HUES6 (cell line): ENCODE measurements at regions not wholly inside any gene's neighbourhood (a gene's known extent, or its start where the extent isn't known, plus 50 kb on each side); places are given as distances from the start of the nearest gene placed in this dataset.

Experiments
- H3K27ac ChIP-seq: 2 replicates; pipeline ENCODE4 v1.7.0; 2013; ENCODE audit warnings: low read depth, mild to moderate bottlenecking, low read length, inconsistent platforms
- H3K27me3 ChIP-seq: 2 replicates; pipeline ENCODE4 v1.6.1; 2013; ENCODE audit warnings: low read length; ENCODE audit not compliant: control insufficient read depth, insufficient read depth
- H3K36me3 ChIP-seq: 2 replicates; pipeline ENCODE4 v1.6.1; 2013; ENCODE audit warnings: low read length; ENCODE audit not compliant: control insufficient read depth, insufficient read depth
- H3K4me1 ChIP-seq: 2 replicates; pipeline ENCODE4 v1.6.1; 2013; ENCODE audit warnings: low read length; ENCODE audit not compliant: control insufficient read depth, insufficient read depth
- H3K4me3 ChIP-seq: 2 replicates; pipeline ENCODE4 v1.5.1; 2013; ENCODE audit warnings: low read depth, low read length
- H3K9ac ChIP-seq: one replicate; pipeline ENCODE4 v1.6.1; 2013; ENCODE audit warnings: mild to moderate bottlenecking, low read length
- H3K9me3 ChIP-seq: 2 replicates; pipeline ENCODE4 v1.6.1; 2013; ENCODE audit warnings: low read depth, low read length; ENCODE audit not compliant: control insufficient read depth, insufficient read depth

DNA sequence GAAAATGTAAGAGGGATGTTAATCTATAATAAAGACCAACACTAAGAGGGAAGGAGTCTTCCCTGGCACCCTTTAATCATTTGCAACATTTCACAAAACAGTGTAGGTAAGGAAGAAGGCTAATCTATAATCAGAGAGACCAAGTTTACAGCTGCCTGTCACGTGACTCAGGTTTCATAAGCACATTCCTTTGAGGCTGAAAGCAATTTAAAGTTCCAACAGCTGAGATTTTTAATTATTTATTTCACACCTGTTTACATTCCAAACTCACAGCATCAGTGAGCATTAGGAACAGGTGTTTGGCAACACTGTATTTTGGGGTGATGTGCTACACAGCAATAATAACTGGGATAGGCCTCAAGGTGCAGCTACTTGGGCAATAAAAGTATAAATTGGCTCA lies 75.7 kb upstream of the PGBD5 start:
- no peaks in the 10 kb centered on the region for H3K27me3 ChIP-seq
- no peak overlapping the region for H3K27ac ChIP-seq
- H3K4me3 ChIP-seq: no peak overlapping the region
- no peaks in the 10 kb centered on the region for H3K4me1 ChIP-seq
- H3K9me3 ChIP-seq: peaks cover 10% of the 10 kb centered on the region; the same call in 1 of the 2 replicates
- H3K9ac ChIP-seq: no peak overlapping the region
- H3K36me3 ChIP-seq: no peaks in the 10 kb centered on the region

DNA sequence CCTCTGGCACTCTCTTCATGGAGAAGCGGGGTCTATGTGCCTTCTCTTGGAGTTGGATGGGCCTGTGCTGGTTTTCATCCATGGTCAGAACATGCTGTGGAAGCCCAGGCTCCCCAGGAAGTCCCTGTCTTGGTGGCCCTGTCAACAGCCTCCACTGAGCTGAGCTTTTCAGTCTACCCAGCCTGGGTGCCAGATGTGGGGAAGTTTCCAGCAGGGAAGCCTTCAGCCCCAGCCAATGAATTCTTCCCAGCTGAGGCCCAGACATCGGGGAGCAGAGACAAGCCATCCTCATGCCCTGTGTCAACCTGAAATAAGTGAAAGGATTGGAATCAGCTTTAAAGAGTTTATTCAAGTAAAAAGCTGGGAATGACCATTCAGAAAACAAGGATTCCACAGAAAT lies 75.1 kb upstream of the PGBD5 start:
- Histone ChIP-seq H3K9me3 (peaks cover 10% of the 10 kb centered on the region; the same call in 1 of the 2 replicates), H3K36me3 (no peaks in the 10 kb centered on the region), H3K4me1 (no peaks in the 10 kb centered on the region), H3K27ac (no peak overlapping the region), H3K9ac (no peak overlapping the region), H3K27me3 (no peaks in the 10 kb centered on the region), H3K4me3 (no peak overlapping the region)

DNA sequence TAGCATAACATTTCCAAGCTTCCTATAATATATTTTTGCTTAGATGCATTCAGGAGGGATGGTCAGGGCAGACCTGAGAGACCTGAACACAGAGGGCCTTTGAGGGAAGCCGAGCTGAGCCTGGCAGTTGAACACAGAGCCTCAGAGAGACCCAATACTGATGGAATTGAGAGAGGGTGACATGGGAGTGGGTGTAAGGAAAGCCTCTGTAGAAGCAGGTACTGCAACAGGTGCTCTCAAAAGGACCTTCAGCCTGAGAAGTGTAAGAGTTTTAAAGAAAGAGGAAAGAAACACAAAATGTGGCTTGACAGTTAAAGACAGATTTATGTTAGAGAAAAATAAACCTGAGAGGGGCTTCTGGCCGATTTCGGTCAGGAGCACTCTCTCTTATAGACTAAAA lies 73.9 kb upstream of the PGBD5 start:
- no peak overlapping the region for H3K27ac ChIP-seq
- H3K4me3 ChIP-seq: no peak overlapping the region
- H3K36me3 ChIP-seq: no peaks in the 10 kb centered on the region
- peaks cover 10% of the 10 kb centered on the region; the same call in 1 of the 2 replicates for H3K9me3 ChIP-seq
- H3K4me1 ChIP-seq: no peaks in the 10 kb centered on the region
- H3K27me3 ChIP-seq: peaks cover 5% of the 10 kb centered on the region
- H3K9ac ChIP-seq: no peak overlapping the region

DNA sequence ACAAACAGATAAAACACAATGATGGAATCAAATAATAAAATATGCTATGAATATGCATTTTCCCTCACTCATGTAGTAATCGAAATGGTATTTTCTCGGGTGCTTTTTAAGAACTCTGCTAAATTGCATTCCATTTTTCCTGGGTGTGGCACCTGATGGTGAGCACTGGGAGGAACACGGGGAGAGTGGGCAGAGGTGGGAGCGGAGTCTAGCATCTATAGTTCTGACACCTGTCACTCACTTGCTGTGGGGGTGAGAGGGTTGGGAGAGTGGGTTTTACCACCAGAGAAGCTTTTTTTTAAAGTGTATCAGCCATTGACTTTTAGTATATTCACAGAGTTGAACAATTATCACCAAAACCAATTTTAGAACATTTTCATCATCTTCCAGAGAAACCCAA lies 73.4 kb upstream of the PGBD5 start:
- no peak overlapping the region for H3K9ac ChIP-seq
- peaks cover 10% of the 10 kb centered on the region; the same call in 1 of the 2 replicates for H3K9me3 ChIP-seq
- H3K27ac ChIP-seq: no peak overlapping the region
- H3K27me3 ChIP-seq: peaks cover 10% of the 10 kb centered on the region
- no peak overlapping the region for H3K4me3 ChIP-seq
- no peaks in the 10 kb centered on the region for H3K36me3 ChIP-seq
- no peaks in the 10 kb centered on the region for H3K4me1 ChIP-seq

DNA sequence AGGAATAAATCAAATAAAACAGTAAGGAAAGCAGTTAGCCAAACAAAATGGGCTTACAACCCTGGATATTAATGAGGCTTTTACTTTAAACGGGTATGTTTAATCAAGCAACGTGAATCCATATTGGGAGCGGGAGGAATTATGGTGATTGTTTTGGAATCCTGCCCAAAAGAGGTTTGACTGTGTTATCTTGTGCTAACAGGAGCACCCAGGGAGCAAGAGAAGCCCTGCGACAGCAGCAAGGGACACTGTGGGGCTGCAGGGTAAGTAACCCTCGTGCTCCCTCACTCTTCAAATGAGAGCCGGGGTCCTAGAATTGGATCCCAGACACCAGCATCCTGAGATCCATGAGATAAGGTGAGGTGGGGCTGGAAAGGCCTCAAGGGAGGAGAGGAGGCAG lies 72.6 kb upstream of the PGBD5 start:
- Histone ChIP-seq H3K36me3 (no peaks in the 10 kb centered on the region), H3K27ac (no peak overlapping the region), H3K9ac (no peak overlapping the region), H3K4me3 (no peak overlapping the region), H3K4me1 (no peaks in the 10 kb centered on the region), H3K9me3 (peaks cover 10% of the 10 kb centered on the region; the same call in 1 of the 2 replicates), H3K27me3 (peaks cover 10% of the 10 kb centered on the region)

DNA sequence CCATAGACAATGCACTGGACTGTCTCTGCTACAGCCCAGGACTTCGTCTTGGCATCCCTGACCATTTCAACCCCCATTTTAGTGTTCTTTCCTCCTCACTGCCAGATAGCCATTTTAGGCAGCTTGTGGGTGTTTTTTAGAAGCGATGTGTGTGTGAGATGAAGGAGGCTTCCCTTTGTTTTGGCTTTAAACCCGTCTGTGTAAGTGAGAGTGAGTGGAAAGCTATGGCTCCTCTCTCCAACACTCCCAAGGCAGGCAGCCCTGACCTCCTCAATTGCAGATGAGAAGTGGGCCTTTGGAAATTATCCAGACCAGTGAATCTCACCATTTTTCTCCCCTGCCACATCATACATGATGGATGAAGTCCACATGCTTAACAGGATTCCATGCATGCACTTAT lies 70.3 kb upstream of the PGBD5 start:
- peaks cover 10% of the 10 kb centered on the region; the same call in 1 of the 2 replicates for H3K9me3 ChIP-seq
- H3K27me3 ChIP-seq: peaks cover 10% of the 10 kb centered on the region
- no peaks in the 10 kb centered on the region for H3K36me3 ChIP-seq
- no peak overlapping the region for H3K9ac ChIP-seq
- H3K4me1 ChIP-seq: no peaks in the 10 kb centered on the region
- no peak overlapping the region for H3K27ac ChIP-seq
- no peak overlapping the region for H3K4me3 ChIP-seq

DNA sequence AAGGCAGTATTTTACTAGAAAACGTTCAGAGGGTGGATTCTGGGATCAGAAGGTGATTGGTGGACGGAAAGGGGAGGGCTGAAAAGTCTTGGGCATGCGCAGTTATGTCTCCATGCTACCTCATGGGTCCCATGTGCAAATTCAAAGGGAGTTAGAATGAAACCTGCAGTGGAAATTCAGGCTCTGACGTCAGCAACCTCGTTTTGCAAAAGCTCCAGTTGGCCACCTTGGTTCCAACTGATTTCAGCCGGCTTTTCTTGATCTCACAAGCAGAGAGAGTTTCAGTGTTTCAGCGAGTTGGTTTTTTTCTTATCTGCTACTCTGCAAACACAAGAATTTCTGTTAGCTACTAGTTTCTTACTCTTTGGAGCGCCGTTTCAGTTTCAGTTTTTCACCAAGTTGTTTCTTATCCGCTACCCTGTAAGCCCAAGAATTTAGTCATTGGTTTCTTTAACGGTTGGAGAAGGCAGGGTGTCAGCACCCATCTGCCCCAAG lies 69.8 kb upstream of the PGBD5 start:
- H3K27me3 ChIP-seq: peaks cover 10% of the 10 kb centered on the region
- H3K4me3 ChIP-seq: no peak overlapping the region
- no peak overlapping the region for H3K27ac ChIP-seq
- no peak overlapping the region for H3K9ac ChIP-seq
- H3K36me3 ChIP-seq: no peaks in the 10 kb centered on the region
- H3K9me3 ChIP-seq: peaks cover 10% of the 10 kb centered on the region; the same call in 1 of the 2 replicates
- no peaks in the 10 kb centered on the region for H3K4me1 ChIP-seq

DNA sequence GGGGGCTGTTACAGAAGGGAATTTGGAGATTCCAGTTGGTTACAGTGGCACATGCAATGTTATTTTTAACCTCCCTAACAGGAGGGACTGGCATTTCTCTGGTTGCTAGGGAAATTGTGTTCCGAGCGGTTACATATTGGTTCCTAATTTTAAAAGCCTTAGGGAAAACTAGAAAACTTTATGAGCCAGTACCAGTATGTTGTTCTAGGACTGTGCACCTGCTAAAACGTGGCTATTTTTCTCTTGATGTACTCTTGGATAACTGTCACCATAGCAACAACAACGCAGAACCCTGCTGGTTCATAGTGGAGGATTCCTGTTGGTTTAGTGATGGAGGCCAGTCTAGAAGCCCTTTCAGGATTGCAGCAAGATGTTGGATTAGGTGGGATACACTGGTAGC lies 68.9 kb upstream of the PGBD5 start:
- Histone ChIP-seq H3K27me3 (peaks cover 10% of the 10 kb centered on the region), H3K9me3 (peaks cover 9% of the 10 kb centered on the region; the same call in 1 of the 2 replicates), H3K27ac (no peak overlapping the region), H3K4me3 (no peak overlapping the region), H3K36me3 (no peaks in the 10 kb centered on the region), H3K9ac (no peak overlapping the region), H3K4me1 (no peaks in the 10 kb centered on the region)

DNA sequence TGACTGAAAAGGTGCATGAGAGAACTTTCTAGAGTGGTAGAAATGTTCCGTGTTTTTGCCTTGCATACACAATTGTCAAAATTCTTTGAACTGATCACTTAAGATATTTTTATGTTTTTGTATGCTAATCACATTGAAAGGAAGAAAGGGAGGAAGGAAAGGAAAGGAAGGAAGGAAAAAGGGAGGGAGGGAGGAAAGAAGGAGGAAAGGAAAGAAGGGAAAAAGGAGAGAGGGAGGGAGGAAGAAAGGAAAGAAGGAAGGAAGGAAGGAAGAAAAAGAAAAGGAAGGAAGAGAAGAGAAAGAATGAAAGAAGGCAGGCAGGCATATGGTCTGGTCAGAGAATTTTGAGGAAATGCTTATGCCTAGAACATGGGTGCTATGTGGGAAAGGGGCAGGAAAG lies 68.4 kb upstream of the PGBD5 start:
- peaks cover 10% of the 10 kb centered on the region for H3K27me3 ChIP-seq
- 0 out of 2 replicates have a peak, but pooled peaks cover 5% of the 10 kb centered on the region for H3K9me3 ChIP-seq
- no peak overlapping the region for H3K9ac ChIP-seq
- no peak overlapping the region for H3K4me3 ChIP-seq
- H3K36me3 ChIP-seq: no peaks in the 10 kb centered on the region
- no peaks in the 10 kb centered on the region for H3K4me1 ChIP-seq
- no peak overlapping the region for H3K27ac ChIP-seq

DNA sequence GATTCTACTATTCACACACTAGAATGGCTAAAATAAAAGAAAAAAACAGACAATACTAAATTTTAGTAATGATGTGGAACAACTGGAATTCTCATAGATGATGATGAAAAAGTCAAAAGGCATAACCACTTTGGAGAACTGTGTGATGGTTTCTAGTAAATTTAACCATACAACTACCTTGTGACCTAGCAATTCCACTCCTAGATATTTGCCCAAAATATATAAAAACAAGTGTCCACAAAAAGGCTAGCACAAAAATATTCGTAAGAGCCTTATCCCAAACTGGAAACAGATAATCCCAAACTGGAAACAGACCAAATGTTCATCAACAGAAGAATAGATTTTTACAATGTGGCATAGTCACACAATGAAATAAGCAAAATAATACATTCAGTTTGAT lies 67.9 kb upstream of the PGBD5 start:
- Histone ChIP-seq H3K9ac (no peak overlapping the region), H3K27me3 (peaks cover 10% of the 10 kb centered on the region), H3K4me3 (no peak overlapping the region), H3K4me1 (no peaks in the 10 kb centered on the region), H3K36me3 (no peaks in the 10 kb centered on the region), H3K27ac (no peak overlapping the region), H3K9me3 (no peaks in the 10 kb centered on the region)

DNA sequence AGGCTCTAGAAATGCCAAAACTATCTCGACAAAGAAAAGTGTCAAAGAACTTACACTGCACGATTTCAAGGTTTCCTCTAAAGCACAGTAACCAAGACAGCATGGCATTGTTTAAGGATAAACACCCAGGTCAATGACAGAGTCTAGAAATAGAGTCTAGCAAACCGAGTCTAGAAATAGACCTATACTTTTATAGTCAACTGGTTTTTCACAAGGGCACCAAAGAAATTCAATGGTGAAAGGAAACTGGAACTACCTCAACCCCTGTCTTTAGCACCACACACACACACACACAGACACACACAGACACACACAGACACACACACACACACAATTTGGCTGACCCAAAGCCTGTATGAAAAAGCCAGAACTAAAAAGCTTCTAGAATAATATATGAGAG lies 67.1 kb upstream of the PGBD5 start:
- Histone ChIP-seq H3K36me3 (no peaks in the 10 kb centered on the region), H3K27ac (no peak overlapping the region), H3K4me3 (no peak overlapping the region), H3K4me1 (no peaks in the 10 kb centered on the region), H3K9ac (no peak overlapping the region), H3K27me3 (peaks cover 10% of the 10 kb centered on the region), H3K9me3 (no peaks in the 10 kb centered on the region)

DNA sequence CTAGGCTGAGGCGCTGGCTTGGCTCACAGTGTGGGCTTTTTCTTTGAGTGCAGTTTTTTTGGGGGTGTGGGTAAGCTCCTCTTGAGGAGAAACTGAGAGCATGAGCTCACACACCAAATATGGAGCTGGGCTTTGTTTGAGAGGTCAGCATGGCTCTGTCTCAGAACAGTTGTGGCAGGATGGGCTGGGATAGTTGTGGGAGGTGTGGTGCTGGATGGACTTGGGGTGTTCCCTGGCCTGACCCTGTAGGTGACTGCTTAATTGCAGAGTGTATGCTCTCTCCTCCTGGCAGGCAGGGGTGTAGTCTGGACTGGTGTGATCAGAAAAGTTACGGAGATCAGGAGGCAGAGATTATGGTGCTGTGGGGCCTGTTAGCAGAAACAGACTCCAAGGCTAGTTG lies 64.3 kb upstream of the PGBD5 start:
- Histone ChIP-seq H3K27ac (no peak overlapping the region), H3K27me3 (peaks cover 9% of the 10 kb centered on the region), H3K4me1 (no peaks in the 10 kb centered on the region), H3K9ac (no peak overlapping the region), H3K9me3 (no peaks in the 10 kb centered on the region), H3K36me3 (no peaks in the 10 kb centered on the region), H3K4me3 (no peak overlapping the region)
